Liver (tissue), 8 donors: ENCODE measurements at regions not wholly inside any gene's neighbourhood (a gene's known extent, or its start where the extent isn't known, plus 50 kb on each side); places are given as distances from the start of the nearest gene placed in this dataset.
"Not testable (repeated sequence)": the region's sequence is repeated elsewhere in the genome, so short reads cannot be mapped to it uniquely, and the experiment has no call there.

Experiments used
- DNase-seq: peaks from one replicate; pipeline ENCODE4 v3.0.0-alpha.2; 2017; ENCODE audit warnings: low spot score
- H3K27ac ChIP-seq, 2 donors: one replicate each; pipeline ENCODE4 v1.7.0; 2013; ENCODE audit warnings: inconsistent platforms in 2 of 2, low read length in 2 of 2, control low read depth in 1 of 2, low read depth in 1 of 2, mild to moderate bottlenecking in 1 of 2
- H3K27me3 ChIP-seq, 4 donors: one replicate each; pipeline versions ENCODE4 v1.6.1 to v1.7.0; 2013; ENCODE audit warnings: low read length in 3 of 4, inconsistent platforms in 1 of 4, mild to moderate bottlenecking in 1 of 4, moderate library complexity in 1 of 4; ENCODE audit not compliant: control insufficient read depth in 4 of 4, insufficient read depth in 4 of 4
- H3K36me3 ChIP-seq, 4 donors: one replicate each; pipeline versions ENCODE4 v1.6.1 to v1.7.0; 2013; ENCODE audit warnings: low read length in 3 of 4, mild to moderate bottlenecking in 3 of 4, low read depth in 1 of 4, moderate library complexity in 1 of 4; ENCODE audit not compliant: control insufficient read depth in 4 of 4, insufficient read depth in 3 of 4
- H3K4me1 ChIP-seq, 4 donors: one replicate each; pipeline versions ENCODE4 v1.6.1 to v1.7.0; 2013; ENCODE audit warnings: low read length in 3 of 4, mild to moderate bottlenecking in 3 of 4, moderate library complexity in 1 of 4; ENCODE audit not compliant: control insufficient read depth in 4 of 4, insufficient read depth in 4 of 4
- H3K4me3 ChIP-seq, 3 donors: one replicate each; pipeline versions ENCODE4 v1.6.1 to v1.7.0; 2013; ENCODE audit warnings: low read length in 3 of 3, control low read depth in 1 of 3, low read depth in 1 of 3, mild to moderate bottlenecking in 1 of 3
- H3K9ac ChIP-seq, 2 donors: one replicate each; pipeline ENCODE4 v1.7.0; 2013; ENCODE audit warnings: low read length in 2 of 2, mild to moderate bottlenecking in 2 of 2, moderate library complexity in 2 of 2, control low read depth in 1 of 2, low read depth in 1 of 2
- H3K9me3 ChIP-seq, 4 donors: one replicate each; pipeline versions ENCODE4 v1.6.1 to v1.7.0; 2013; ENCODE audit warnings: low read length in 3 of 4; ENCODE audit not compliant: control insufficient read depth in 4 of 4
- FOXA1 ChIP-seq: IDR thresholded peaks from 2 replicates; pipeline ENCODE4 v1.6.1; 2016; ENCODE audit warnings: antibody characterized with exemption
- FOXA2 ChIP-seq: IDR thresholded peaks from 2 replicates; pipeline ENCODE4 v1.6.1; 2016; ENCODE audit warnings: antibody characterized with exemption
- GABPA ChIP-seq, 2 donors: IDR thresholded peaks in 1 of 2; conservative IDR thresholded peaks in 1 of 2; 2 replicates each; pipeline ENCODE4 v1.6.1; 2016; ENCODE audit warnings: antibody characterized with exemption in 2 of 2, mild to moderate bottlenecking in 1 of 2, moderate library complexity in 1 of 2
- HNF4A ChIP-seq, 2 donors: conservative IDR thresholded peaks; 2 replicates each; pipeline ENCODE4 v1.6.1; 2016; ENCODE audit warnings: antibody characterized with exemption in 2 of 2, mild to moderate bottlenecking in 2 of 2
- HNF4G ChIP-seq: IDR thresholded peaks from 2 replicates; pipeline ENCODE4 v1.6.1; 2016; ENCODE audit warnings: antibody characterized with exemption
- JUND ChIP-seq, 2 donors: IDR thresholded peaks; 2 replicates each; pipeline ENCODE4 v1.6.1; 2016; ENCODE audit warnings: antibody characterized with exemption in 2 of 2
- NR2F2 ChIP-seq: IDR thresholded peaks from 2 replicates; pipeline ENCODE4 v1.6.1; 2016; ENCODE audit warnings: antibody characterized with exemption
- RAD21 ChIP-seq, 2 donors: IDR thresholded peaks; 2 replicates each; pipeline ENCODE4 v1.6.1; 2016; ENCODE audit warnings: antibody characterized with exemption in 2 of 2, mild to moderate bottlenecking in 2 of 2
- RXRA ChIP-seq, 2 donors: IDR thresholded peaks; 2 replicates each; pipeline ENCODE4 v1.6.1; 2017 to 2018; ENCODE audit warnings: antibody characterized with exemption in 2 of 2, mild to moderate bottlenecking in 1 of 2
- SP1 ChIP-seq: IDR thresholded peaks from 2 replicates; pipeline ENCODE4 v1.6.1; 2018; ENCODE audit warnings: antibody characterized with exemption, mild to moderate bottlenecking
- TAF1 ChIP-seq: conservative IDR thresholded peaks from 2 replicates; pipeline ENCODE4 v1.6.1; 2016; ENCODE audit warnings: antibody characterized with exemption, mild to moderate bottlenecking
- YY1 ChIP-seq: IDR thresholded peaks from 2 replicates; pipeline ENCODE4 v1.6.1; 2016; ENCODE audit warnings: antibody characterized with exemption, mild to moderate bottlenecking
- WGBS: extraction: QIAGEN DNeasy Blood & Tissue Kit; methylation state at CpG from one replicate; pipeline ENCODE4 v1.1.7; 2013; 5-methylcytosine and 5-hydroxymethylcytosine counted together
- TF ChIP-seq, protein P1 (sequence below): fragments of 150-350 bp; IDR thresholded peaks from 2 replicates; pipeline ENCODE4 v1.5.1; 2017; ENCODE audit warnings: improper control_type of control experiment, low read depth, low read length; ENCODE audit not compliant: missing input control
- TF ChIP-seq, protein P2 (sequence below): IDR thresholded peaks from 2 replicates; pipeline ENCODE4 v1.6.1; 2016; ENCODE audit warnings: antibody characterized with exemption, mild to moderate bottlenecking
- TF ChIP-seq, protein P3 (sequence below): IDR thresholded peaks from 2 replicates; pipeline ENCODE4 v1.6.1; 2016; ENCODE audit warnings: antibody characterized with exemption
- TF ChIP-seq, protein P4 (sequence below): IDR thresholded peaks from 2 replicates; pipeline ENCODE4 v1.6.1; 2016; ENCODE audit warnings: antibody characterized with exemption
- TF ChIP-seq, protein P5 (sequence below): IDR thresholded peaks from 2 replicates; pipeline ENCODE4 v1.6.1; 2016; ENCODE audit warnings: antibody characterized with exemption
- donor health status: healthy.
- donor health status: healthy.
- donor health status: healthy.
- donor health status: healthy.
- donor health status: healthy.

DNA sequence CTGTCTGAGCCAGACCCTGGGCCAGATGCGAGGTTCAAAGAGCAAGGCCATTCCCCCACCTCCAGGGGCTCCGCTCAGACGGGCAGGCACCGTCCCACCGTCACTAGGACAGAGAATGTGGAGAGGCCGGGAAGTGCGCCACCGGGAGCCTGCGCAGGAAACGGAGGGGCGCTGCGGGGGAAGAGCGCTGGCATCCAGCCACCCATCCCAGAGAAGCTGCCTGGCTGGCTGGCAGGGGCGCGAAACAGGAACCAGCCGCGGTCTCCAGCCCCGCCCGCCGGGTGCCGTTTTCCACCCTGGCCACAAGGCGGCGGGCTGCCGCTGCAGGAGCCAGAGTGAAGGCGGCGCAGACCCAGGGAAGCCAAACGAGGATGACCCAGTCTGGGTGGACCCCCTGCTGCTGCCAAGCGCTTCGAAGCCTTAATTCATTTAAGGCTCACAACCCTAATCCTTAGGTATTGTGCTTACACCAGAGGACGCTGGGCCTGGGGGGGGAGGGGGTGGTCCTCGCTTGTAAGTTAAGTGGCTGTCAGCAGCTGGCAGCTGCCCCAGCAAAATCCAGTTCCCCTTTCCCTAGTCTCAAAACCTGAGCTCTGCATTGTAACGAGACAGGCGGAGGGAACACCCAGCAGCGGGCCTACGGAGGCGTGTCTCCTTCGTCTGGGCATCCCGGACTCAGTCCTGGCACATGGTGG, 114.8 kb upstream of the SMURF2 start:
- H3K4me3 ChIP-seq, H3K36me3 ChIP-seq, H3K27me3 ChIP-seq, H3K9ac ChIP-seq, H3K9me3 ChIP-seq: not testable (repeated sequence)
- Histone ChIP-seq H3K4me1 (peaks cover 26 to 42% (median 33%) of the 10 kb centered on the region in 4 donors), H3K27ac (peak overlapping the region; percentile 12 to 50)
- peak; percentile 77 for DNase-seq
- 3% methylated on average over 38 of the region's 38 CpGs for WGBS
- TF ChIP-seq, protein P1, sequence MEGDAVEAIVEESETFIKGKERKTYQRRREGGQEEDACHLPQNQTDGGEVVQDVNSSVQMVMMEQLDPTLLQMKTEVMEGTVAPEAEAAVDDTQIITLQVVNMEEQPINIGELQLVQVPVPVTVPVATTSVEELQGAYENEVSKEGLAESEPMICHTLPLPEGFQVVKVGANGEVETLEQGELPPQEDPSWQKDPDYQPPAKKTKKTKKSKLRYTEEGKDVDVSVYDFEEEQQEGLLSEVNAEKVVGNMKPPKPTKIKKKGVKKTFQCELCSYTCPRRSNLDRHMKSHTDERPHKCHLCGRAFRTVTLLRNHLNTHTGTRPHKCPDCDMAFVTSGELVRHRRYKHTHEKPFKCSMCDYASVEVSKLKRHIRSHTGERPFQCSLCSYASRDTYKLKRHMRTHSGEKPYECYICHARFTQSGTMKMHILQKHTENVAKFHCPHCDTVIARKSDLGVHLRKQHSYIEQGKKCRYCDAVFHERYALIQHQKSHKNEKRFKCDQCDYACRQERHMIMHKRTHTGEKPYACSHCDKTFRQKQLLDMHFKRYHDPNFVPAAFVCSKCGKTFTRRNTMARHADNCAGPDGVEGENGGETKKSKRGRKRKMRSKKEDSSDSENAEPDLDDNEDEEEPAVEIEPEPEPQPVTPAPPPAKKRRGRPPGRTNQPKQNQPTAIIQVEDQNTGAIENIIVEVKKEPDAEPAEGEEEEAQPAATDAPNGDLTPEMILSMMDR: peak; percentile 82
- peak; percentile 74 to 83 for TF ChIP-seq RAD21 (IDR thresholded peaks at IDR 0.05)

DNA sequence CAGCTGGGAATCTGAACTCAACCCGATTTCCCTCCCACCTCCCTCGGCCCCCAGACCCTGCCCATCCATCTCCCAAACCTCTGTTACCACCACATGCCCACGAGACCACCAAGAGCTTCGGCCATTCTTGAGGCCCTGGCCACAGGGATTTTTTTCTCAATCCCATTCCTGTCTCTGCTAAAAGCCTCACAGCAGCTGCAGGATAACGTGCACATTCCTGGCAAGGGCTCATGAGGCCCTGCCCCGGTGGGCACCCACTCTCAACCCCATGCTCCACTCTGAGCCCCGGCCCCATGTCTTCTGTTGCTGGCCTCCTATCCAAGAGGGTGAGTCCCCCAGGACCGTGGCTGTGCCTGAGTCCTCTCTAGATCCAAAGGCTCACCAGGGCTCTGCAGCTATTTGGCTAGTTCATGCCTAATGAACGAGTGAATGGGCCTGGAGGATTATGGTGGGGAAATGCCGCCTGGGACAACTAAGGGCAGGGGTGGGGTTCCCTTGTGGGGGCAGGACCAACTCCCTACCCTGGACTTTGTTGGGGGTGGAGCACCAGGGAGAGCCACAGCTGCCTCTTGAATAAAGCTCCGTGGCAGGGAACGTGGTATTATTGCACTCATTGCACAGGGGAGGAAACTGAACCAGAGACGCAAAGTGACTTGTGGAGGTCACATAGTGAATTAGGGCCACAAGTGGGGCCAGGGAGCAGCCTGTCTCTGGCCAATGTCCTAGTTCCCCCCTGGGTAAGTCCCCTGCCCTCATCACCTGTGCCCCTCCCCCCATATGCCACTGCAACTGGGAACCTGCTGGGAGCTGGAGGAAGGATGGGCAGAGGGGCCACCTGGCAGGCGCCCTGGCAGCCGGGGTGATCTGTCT, 113.8 kb upstream of the SMURF2 start:
- H3K9me3 ChIP-seq: no peaks in the 10 kb centered on the region

More for the DNA sequence above, 113.8 kb upstream of the SMURF2 start:
- 80% methylated on average over 14 of the region's 15 CpGs for WGBS
- TF ChIP-seq HNF4A (conservative IDR thresholded peaks at IDR 0.05): no peak
- TF ChIP-seq, protein P2, sequence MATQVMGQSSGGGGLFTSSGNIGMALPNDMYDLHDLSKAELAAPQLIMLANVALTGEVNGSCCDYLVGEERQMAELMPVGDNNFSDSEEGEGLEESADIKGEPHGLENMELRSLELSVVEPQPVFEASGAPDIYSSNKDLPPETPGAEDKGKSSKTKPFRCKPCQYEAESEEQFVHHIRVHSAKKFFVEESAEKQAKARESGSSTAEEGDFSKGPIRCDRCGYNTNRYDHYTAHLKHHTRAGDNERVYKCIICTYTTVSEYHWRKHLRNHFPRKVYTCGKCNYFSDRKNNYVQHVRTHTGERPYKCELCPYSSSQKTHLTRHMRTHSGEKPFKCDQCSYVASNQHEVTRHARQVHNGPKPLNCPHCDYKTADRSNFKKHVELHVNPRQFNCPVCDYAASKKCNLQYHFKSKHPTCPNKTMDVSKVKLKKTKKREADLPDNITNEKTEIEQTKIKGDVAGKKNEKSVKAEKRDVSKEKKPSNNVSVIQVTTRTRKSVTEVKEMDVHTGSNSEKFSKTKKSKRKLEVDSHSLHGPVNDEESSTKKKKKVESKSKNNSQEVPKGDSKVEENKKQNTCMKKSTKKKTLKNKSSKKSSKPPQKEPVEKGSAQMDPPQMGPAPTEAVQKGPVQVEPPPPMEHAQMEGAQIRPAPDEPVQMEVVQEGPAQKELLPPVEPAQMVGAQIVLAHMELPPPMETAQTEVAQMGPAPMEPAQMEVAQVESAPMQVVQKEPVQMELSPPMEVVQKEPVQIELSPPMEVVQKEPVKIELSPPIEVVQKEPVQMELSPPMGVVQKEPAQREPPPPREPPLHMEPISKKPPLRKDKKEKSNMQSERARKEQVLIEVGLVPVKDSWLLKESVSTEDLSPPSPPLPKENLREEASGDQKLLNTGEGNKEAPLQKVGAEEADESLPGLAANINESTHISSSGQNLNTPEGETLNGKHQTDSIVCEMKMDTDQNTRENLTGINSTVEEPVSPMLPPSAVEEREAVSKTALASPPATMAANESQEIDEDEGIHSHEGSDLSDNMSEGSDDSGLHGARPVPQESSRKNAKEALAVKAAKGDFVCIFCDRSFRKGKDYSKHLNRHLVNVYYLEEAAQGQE: no peak
- no peak for TF ChIP-seq FOXA2
- no peak for TF ChIP-seq RXRA (IDR thresholded peaks at IDR 0.05)
- no peak for TF ChIP-seq JUND (IDR thresholded peaks at IDR 0.05)
- TF ChIP-seq SP1: no peak
- TF ChIP-seq GABPA (IDR thresholded peaks at IDR 0.05 in 1 of 2, conservative IDR thresholded peaks at IDR 0.05 in 1 of 2): no peak
- no peak for TF ChIP-seq TAF1
- TF ChIP-seq, protein P3, sequence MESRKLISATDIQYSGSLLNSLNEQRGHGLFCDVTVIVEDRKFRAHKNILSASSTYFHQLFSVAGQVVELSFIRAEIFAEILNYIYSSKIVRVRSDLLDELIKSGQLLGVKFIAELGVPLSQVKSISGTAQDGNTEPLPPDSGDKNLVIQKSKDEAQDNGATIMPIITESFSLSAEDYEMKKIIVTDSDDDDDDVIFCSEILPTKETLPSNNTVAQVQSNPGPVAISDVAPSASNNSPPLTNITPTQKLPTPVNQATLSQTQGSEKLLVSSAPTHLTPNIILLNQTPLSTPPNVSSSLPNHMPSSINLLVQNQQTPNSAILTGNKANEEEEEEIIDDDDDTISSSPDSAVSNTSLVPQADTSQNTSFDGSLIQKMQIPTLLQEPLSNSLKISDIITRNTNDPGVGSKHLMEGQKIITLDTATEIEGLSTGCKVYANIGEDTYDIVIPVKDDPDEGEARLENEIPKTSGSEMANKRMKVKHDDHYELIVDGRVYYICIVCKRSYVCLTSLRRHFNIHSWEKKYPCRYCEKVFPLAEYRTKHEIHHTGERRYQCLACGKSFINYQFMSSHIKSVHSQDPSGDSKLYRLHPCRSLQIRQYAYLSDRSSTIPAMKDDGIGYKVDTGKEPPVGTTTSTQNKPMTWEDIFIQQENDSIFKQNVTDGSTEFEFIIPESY: no peak
- no peak for TF ChIP-seq NR2F2
- no peak for TF ChIP-seq FOXA1
- TF ChIP-seq, protein P1: no peak
- TF ChIP-seq HNF4G: no peak
- TF ChIP-seq, protein P4, sequence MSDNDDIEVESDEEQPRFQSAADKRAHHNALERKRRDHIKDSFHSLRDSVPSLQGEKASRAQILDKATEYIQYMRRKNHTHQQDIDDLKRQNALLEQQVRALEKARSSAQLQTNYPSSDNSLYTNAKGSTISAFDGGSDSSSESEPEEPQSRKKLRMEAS: no peak
- TF ChIP-seq, protein P5, sequence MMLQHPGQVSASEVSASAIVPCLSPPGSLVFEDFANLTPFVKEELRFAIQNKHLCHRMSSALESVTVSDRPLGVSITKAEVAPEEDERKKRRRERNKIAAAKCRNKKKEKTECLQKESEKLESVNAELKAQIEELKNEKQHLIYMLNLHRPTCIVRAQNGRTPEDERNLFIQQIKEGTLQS: no peak
- TF ChIP-seq YY1: no peak
- no peak for TF ChIP-seq RAD21 (IDR thresholded peaks at IDR 0.05)
- Histone ChIP-seq H3K4me3 (no peak overlapping the region), H3K27me3 (no peaks in the 10 kb centered on the region), H3K4me1 (peaks cover 23 to 41% (median 29%) of the 10 kb centered on the region in 4 donors), H3K27ac (no peak overlapping the region), H3K36me3 (no peaks in the 10 kb centered on the region), H3K9ac (no peak overlapping the region)
- DNase-seq: no peak
